ENCODE measurements at regions not wholly inside any gene's neighbourhood (a gene's known extent, or its start where the extent isn't known, plus 50 kb on each side); places are given as distances from the start of the nearest gene placed in this dataset.

DNA sequence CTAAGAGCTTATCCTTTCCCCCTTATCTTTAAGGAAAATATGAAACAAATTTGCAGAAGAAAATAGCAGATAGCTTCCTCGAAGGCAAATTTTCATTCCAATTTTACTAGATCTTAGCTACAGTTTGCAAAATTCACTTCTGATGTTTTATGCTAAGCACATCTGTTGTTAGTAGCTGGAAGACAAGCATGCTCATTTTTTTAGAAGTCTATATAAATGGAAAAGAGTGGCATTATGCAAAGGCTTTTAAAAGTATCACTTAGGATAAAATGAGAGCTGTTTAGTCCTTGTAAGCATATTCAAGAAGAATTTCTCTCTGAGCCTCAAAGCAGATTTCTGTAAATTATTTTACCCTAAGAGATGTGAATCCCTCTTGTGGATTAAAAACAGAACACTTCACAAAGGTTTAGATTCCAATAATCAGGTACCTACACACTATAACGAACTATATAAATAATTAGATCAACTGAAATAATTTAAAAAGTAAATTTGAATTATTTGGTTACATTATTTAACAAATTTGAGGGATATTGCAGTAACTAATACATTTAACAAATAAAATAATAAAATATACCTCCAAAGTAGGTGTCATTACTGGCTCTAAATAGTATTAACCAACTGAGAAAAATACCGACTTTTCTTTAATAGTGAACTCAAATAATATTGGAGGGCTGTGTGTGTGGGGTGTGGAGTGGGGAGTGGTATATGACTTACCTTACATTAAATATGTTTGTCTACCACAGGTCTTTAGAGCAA is 307.1 kb downstream of the SEMA3D start:
- TF ChIP-seq GATA2 (IDR thresholded peaks at IDR 0.05; ENCODE audit: low read depth, low read length) (no peak), GATA3 (IDR thresholded peaks at IDR 0.05; ENCODE audit: low read depth, low read length) (no peak)

All from SH-SY5Y (cell line).